Heart left ventricle (tissue), 16 donors: ENCODE measurements at regions not wholly inside any gene's neighbourhood (a gene's known extent, or its start where the extent isn't known, plus 50 kb on each side); places are given as distances from the start of the nearest gene placed in this dataset.

ENCODE experiments used
- ATAC-seq, 4 donors: fragments of 200-7000 bp; cut with Tn5 transposase; one replicate each; pipeline ENCODE4 v1.9.1; 2020 to 2022; ENCODE audit warnings: moderate library complexity in 4 of 4, mild to moderate bottlenecking in 3 of 4, moderate number of reproducible peaks in 1 of 4
- DNase-seq, 5 donors: peaks; one replicate each; pipeline ENCODE4 v3.0.0-alpha.2; 2020
- H3K27ac ChIP-seq, 12 donors: fragments of 200-600 bp; sonication (generic) in 4 of 12; one replicate each; pipeline versions ENCODE4 v1.5.0 to v1.8.0; 2016 to 2022; ENCODE audit warnings: mild to moderate bottlenecking in 2 of 12
- H3K27me3 ChIP-seq, 9 donors: fragments of 200-600 bp; sonication (generic) in 2 of 9; one replicate each; pipeline versions ENCODE4 v1.5.1 to v1.8.0; 2016 to 2022; ENCODE audit warnings: mild to moderate bottlenecking in 3 of 9
- H3K36me3 ChIP-seq, 9 donors: fragments of 200-600 bp; sonication (generic) in 2 of 9; one replicate each; pipeline versions ENCODE4 v1.5.0 to v1.8.0; 2018 to 2022; ENCODE audit warnings: mild to moderate bottlenecking in 2 of 9
- H3K4me1 ChIP-seq, 12 donors: fragments of 200-600 bp; sonication (generic) in 4 of 12; one replicate each; pipeline versions ENCODE4 v1.5.0 to v1.8.0; 2016 to 2022; ENCODE audit warnings: mild to moderate bottlenecking in 3 of 12
- H3K4me3 ChIP-seq, 12 donors: fragments of 200-600 bp; sonication (generic) in 4 of 12; one replicate each; pipeline versions ENCODE4 v1.5.0 to v1.8.0; 2017 to 2022; ENCODE audit warnings: mild to moderate bottlenecking in 9 of 12, moderate library complexity in 4 of 12
- H3K9me3 ChIP-seq, 12 donors: fragments of 200-600 bp; sonication (generic) in 4 of 12; one replicate each; pipeline versions ENCODE4 v1.5.0 to v1.8.0; 2016 to 2022; ENCODE audit warnings: mild to moderate bottlenecking in 1 of 12
- POLR2A ChIP-seq, 2 donors: fragments of 450-650 bp; IDR thresholded peaks; one replicate each; pipeline ENCODE4 v1.6.1; 2017; ENCODE audit warnings: antibody characterized with exemption in 2 of 2, mild to moderate bottlenecking in 2 of 2, moderate library complexity in 2 of 2
- WGBS, 4 donors: extraction: QIAGEN DNeasy Blood & Tissue Kit in 2 of 4; methylation state at CpG; one replicate each; pipeline versions ENCODE4 v1.1.5 to v1.1.7; 2013 to 2018; 5-methylcytosine and 5-hydroxymethylcytosine counted together
- intact Hi-C, 10 donors: fragments of 100-400 bp; cut with DNase I; formaldehyde crosslinking; loops; one replicate each; pipeline versions ENCODE4 v1.11.1 to v1.14.2; 2022
- TF ChIP-seq, protein P1 (sequence below), 12 donors: fragments of 200-600 bp; sonication (generic) in 4 of 12; IDR thresholded peaks; one replicate each; pipeline versions ENCODE4 v1.5.0 to v1.8.0; 2018 to 2022; ENCODE audit warnings: antibody characterized with exemption in 12 of 12, mild to moderate bottlenecking in 5 of 12
- donor health status: ischemic (EF 13 %, LVEDD 7.1; RV severe dilation, severe dysfunction).
- donor health status: healthy with polysubstance abuse.
- donor health status: DM: no; HTN: yes; CAD: no.
- donor health status: DM: no; HTN: no; CAD: no.
- donor health status: ischemic (EF 25% LVEDD 6.9; RV normal size, moderate dysfunction).
- donor health status: ischemic (EF 25% LVEDD 5.7; RV mildly dilated, moderate dysfunction).
- donor health status: healthy.
- donor health status: DM: yes; HTN: yes; CAD: no.
- donor health status: ischemic (EF 35%, LVEDD 5.7; RV mildly dilated, moderate dysfunction).
- donor health status: nonischemic (EF 11% LVEDD 7.7; RV severe dilation, severe dysfunction).
- donor health status: DM: yes; HTN: yes; CAD: no.
- donor health status: PGD.
- donor health status: ischemic (EF 29% LVEDD 5.4; RV normal size, mild dysfunction).
- donor health status: nonischemic (EF 23%, LVEDD 6.1; RV moderate dilation, normal function).

DNA sequence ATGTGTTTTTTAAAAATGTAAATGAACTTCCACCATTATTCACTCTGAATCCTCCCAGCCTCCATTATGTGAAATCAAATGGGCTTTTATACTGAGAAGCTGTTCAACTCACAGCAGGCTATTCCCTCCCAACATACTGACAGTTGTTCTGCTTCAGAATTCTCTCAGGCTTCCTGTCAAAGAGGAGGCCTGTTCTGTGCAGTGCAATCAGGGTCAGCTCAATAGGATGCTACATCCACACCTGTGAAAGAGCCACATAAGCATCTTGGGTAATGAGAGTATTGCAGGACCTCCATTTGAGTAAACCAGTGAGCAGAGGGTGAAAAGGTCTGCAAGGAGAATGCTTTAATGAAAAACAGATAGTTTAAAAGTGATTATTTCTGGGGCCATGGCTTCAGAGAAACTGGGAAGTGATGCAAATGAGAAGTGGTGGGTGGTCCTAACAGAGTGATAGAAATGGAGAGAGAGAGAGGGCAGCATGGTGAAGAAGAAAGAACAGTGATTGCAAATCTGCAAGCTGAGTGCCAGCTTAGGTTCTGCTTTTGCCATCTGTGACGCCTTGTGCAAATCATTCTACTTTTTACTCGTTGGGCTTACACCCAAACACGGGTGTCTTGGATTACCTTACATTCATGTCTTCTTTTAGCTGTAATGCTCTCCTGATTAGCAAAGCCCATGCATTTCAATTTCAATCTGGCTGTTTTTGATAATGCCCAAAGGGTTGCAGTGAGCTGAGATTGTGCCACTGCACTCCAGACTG lies 202.5 kb upstream of the NMUR2 start:
- Histone ChIP-seq H3K9me3 (no peaks in the 10 kb centered on the region), H3K27ac (no peak overlapping the region), H3K4me1 (peaks cover 0 to 2% (median 0%) of the 10 kb centered on the region in 12 donors), H3K36me3 (no peaks in the 10 kb centered on the region), H3K4me3 (no peak overlapping the region), H3K27me3 (no peaks in the 10 kb centered on the region)
- ATAC-seq (no peak), DNase-seq (no peak)
- WGBS, 4 donors = 58 to 67% (median 61%) methylated on average over 3 of the region's 3 CpGs
- intact Hi-C loops = no loop called here
- no peak for TF ChIP-seq POLR2A (IDR thresholded peaks at IDR 0.05)
- TF ChIP-seq, protein P1, sequence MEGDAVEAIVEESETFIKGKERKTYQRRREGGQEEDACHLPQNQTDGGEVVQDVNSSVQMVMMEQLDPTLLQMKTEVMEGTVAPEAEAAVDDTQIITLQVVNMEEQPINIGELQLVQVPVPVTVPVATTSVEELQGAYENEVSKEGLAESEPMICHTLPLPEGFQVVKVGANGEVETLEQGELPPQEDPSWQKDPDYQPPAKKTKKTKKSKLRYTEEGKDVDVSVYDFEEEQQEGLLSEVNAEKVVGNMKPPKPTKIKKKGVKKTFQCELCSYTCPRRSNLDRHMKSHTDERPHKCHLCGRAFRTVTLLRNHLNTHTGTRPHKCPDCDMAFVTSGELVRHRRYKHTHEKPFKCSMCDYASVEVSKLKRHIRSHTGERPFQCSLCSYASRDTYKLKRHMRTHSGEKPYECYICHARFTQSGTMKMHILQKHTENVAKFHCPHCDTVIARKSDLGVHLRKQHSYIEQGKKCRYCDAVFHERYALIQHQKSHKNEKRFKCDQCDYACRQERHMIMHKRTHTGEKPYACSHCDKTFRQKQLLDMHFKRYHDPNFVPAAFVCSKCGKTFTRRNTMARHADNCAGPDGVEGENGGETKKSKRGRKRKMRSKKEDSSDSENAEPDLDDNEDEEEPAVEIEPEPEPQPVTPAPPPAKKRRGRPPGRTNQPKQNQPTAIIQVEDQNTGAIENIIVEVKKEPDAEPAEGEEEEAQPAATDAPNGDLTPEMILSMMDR (IDR thresholded peaks at IDR 0.05) = no peak

DNA sequence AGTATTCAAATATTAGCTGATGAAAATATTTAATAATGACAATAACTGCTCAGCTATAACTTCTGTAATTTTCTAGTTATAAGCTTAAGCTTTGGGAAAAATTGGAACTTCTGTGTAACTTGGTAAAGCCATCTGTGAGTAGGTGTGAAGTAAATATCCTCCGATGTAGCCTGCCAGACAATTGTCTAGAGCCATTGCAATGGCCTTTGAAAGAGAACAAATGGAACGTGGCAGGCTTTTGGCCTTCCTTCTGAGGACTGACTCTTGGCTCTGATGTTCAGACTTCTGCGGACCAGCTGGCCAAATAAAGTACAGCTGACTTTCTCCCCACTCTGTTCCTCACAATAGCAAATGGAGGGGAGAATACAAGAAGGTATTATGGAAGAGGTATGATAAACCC lies 203.4 kb upstream of the NMUR2 start:
- Histone ChIP-seq H3K9me3 (no peaks in the 10 kb centered on the region), H3K4me3 (no peak overlapping the region), H3K27me3 (no peaks in the 10 kb centered on the region), H3K36me3 (no peaks in the 10 kb centered on the region), H3K4me1 (peaks cover 0 to 2% (median 0%) of the 10 kb centered on the region in 12 donors), H3K27ac (no peak overlapping the region)
- intact Hi-C loops = no loop called here
- TF ChIP-seq POLR2A (IDR thresholded peaks at IDR 0.05) = no peak
- TF ChIP-seq, protein P1 (IDR thresholded peaks at IDR 0.05) = no peak
- WGBS, 4 donors = 61 to 74% (median 67%) methylated on average over 3 of the region's 3 CpGs
- ATAC-seq (peak; percentile 47 to 67 (median 56)), DNase-seq (peak in 3 of 5 donors; percentile 25 to 30 (median 28))

DNA sequence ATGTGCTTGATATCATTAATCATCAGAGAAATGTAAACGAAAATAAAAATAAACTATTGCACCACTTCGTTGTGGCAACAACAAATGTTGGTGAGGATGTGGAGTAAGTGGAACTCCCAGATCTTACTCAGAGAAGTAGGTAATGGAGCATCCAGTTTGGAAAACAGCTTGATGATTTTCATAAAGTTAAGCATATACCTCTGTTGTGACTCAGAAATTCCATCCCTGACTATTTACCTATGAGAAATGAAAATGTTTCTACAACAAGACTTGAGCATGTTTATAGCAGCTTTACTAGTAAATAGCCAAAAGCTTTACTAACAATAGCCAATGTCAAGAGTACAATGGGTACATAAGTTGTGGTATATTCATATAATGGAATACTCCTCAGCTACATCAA lies 214.7 kb upstream of the NMUR2 start:
- no peak overlapping the region for H3K27ac ChIP-seq
- no peak for TF ChIP-seq POLR2A (IDR thresholded peaks at IDR 0.05)
- TF ChIP-seq, protein P1 (IDR thresholded peaks at IDR 0.05) = no peak
- no peak for ATAC-seq
- no peaks in the 10 kb centered on the region for H3K27me3 ChIP-seq
- intact Hi-C loops = no loop called here
- no peaks in the 10 kb centered on the region for H3K36me3 ChIP-seq
- H3K4me3 ChIP-seq = no peak overlapping the region
- 64 to 76% (median 70%) methylated on average over 2 of the region's 2 CpGs for WGBS, 4 donors
- H3K9me3 ChIP-seq = no peaks in the 10 kb centered on the region
- no peak for DNase-seq
- H3K4me1 ChIP-seq = no peaks in the 10 kb centered on the region

DNA sequence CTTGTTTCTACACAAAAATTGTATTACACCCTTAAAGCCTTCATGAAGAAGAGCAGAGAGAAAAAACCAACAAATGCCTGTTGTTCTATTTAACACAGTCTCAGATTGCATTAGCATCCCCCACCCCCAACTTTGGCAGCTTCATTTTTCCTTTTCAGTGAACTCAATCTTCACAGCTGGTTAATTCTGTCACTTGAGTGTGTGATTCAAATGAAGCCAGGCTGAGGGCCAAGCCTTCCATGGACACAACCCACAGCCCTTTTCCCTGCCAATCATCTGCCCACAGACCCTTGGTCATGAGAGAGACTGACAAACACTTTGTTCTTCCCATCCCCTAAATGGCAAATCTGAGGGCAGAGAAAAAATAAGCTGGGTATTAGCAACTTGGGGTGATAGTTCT lies 217.5 kb upstream of the NMUR2 start:
- H3K4me1 ChIP-seq = no peaks in the 10 kb centered on the region
- no peak overlapping the region for H3K4me3 ChIP-seq
- no peak overlapping the region for H3K27ac ChIP-seq
- TF ChIP-seq POLR2A (IDR thresholded peaks at IDR 0.05) = no peak
- TF ChIP-seq, protein P1 (IDR thresholded peaks at IDR 0.05) = no peak
- DNase-seq = peak in 3 of 5 donors; percentile 17 to 28 (median 27)
- ATAC-seq = peak in 1 of 4 donors; percentile 31
- no peaks in the 10 kb centered on the region for H3K27me3 ChIP-seq
- no peaks in the 10 kb centered on the region for H3K9me3 ChIP-seq
- H3K36me3 ChIP-seq = no peaks in the 10 kb centered on the region
- intact Hi-C loops = no loop called here
